GM18873 (cell line): ENCODE measurements at regions not wholly inside any gene's neighbourhood (a gene's known extent, or its start where the extent isn't known, plus 50 kb on each side); places are given as distances from the start of the nearest gene placed in this dataset.
A peak's percentile ranks its signal among the peaks of the same experiment; 100 is the strongest.

Experiments
- ATAC-seq: cut with Tn5 transposase; IDR thresholded peaks from one replicate; pipeline ENCODE4 v1.9.1; 2021; ENCODE audit warnings: mild to moderate bottlenecking, moderate library complexity, moderate number of reproducible peaks; ENCODE audit not compliant: unreplicated experiment, low FRiP score

GRCh38 chr5:118692811-118693342 lies 295.5 kb downstream of the DTWD2 start:
- ATAC-seq, result no peak

GRCh38 chr5:118687661-118688621 lies 300.4 kb downstream of the DTWD2 start:
- peak; percentile 80 for ATAC-seq

GRCh38 chr5:118687100-118687499 lies 301.2 kb downstream of the DTWD2 start:
- no peak for ATAC-seq

GRCh38 chr5:118681655-118682054 lies 306.7 kb downstream of the DTWD2 start:
- no peak for ATAC-seq

- no peak for ATAC-seq
Measured at GRCh38 chr5:118679264-118679940, 308.9 kb downstream of the DTWD2 start.

GRCh38 chr5:118678746-118679145 lies 309.6 kb downstream of the DTWD2 start:
- ATAC-seq, result no peak

GRCh38 chr5:118675247-118675646 lies 313.1 kb downstream of the DTWD2 start:
- no peak for ATAC-seq

- ATAC-seq, result no peak
Measured at GRCh38 chr5:118657576-118657975, 330.8 kb downstream of the DTWD2 start.

GRCh38 chr5:118653872-118654271 lies 334.5 kb downstream of the DTWD2 start:
- ATAC-seq, result no peak

- ATAC-seq, result no peak
Measured at GRCh38 chr5:118653183-118653582, 335.2 kb downstream of the DTWD2 start.

GRCh38 chr5:118651002-118651401 lies 337.3 kb downstream of the DTWD2 start:
- no peak for ATAC-seq

- ATAC-seq, result no peak
Measured at GRCh38 chr5:118647587-118647986, 340.8 kb downstream of the DTWD2 start.

GRCh38 chr5:118646917-118647316 lies 341.4 kb downstream of the DTWD2 start:
- no peak for ATAC-seq

GRCh38 chr5:118637947-118638670 lies 350.2 kb downstream of the DTWD2 start:
- no peak for ATAC-seq

- ATAC-seq, result no peak
Measured at GRCh38 chr5:118628660-118629354, 359.5 kb downstream of the DTWD2 start.

GRCh38 chr5:118620233-118620632 lies 368.1 kb downstream of the DTWD2 start:
- ATAC-seq, result no peak

- ATAC-seq, result no peak
Measured at GRCh38 chr5:118619823-118620222, 368.5 kb downstream of the DTWD2 start.

GRCh38 chr5:118616281-118616680 lies 372.1 kb downstream of the DTWD2 start:
- peak; percentile 75 for ATAC-seq

- ATAC-seq, result no peak
Measured at GRCh38 chr5:118614731-118615456, 373.5 kb downstream of the DTWD2 start.
